ENCODE measurements at regions not wholly inside any gene's neighbourhood (a gene's known extent, or its start where the extent isn't known, plus 50 kb on each side); places are given as distances from the start of the nearest gene placed in this dataset.
A peak's percentile ranks its signal among the peaks of the same experiment; 100 is the strongest.

DNA sequence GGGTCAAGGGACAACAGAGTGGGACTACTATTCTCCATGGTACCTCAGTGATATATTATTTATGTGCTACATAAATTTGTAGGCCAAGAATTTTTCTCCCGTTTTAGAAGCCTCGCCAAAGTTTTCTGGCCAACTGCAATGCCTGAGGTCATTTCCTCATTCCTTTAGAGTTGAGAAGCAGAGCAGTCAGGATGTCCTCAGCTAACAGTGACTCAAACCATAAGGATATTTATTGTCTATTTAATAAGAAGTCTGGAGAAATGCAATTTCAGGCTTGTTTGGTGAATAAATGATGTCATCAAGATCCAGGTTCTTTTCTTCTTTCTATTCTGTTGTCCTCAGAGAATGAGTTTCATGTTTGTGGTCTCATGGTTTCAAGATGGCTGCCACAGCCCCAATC lies 91.0 kb downstream of the ADCYAP1 start:
- ChIA-PET CTCF (no interaction called here), POLR2A (no interaction called here)
- Histone ChIP-seq H3K4me1 (ENCODE audit: control extremely low read depth in 1 of 4, control insufficient read depth in 4 of 4, insufficient read depth in 4 of 4, low read length in 3 of 4) (no peaks in the 10 kb centered on the region), H3K27ac (ENCODE audit: insufficient read depth in 1 of 2, low read depth in 1 of 2, low read length in 2 of 2, poor library complexity in 1 of 2, severe bottlenecking in 2 of 2) (no peak overlapping the region), H3K4me3 (ENCODE audit: control insufficient read depth in 1 of 7, extremely low read depth in 1 of 7, insufficient read depth in 4 of 7, low read depth in 2 of 7, low read length in 6 of 7) (no peak overlapping the region), H3K9me3 (ENCODE audit: control extremely low read depth in 1 of 5, control insufficient read depth in 4 of 5, insufficient read depth in 2 of 5, low read depth in 1 of 5, low read length in 4 of 5) (peaks cover 0 to 8% (median 0%) of the 10 kb centered on the region in 5 experiments), H3K27me3 (replicated peaks in 2 of 5; ENCODE audit: control insufficient read depth in 4 of 5, insufficient read depth in 5 of 5, low read length in 4 of 5) (no peaks in the 10 kb centered on the region), H3K36me3 (ENCODE audit: control insufficient read depth in 4 of 4, insufficient read depth in 4 of 4, low read length in 3 of 4) (no peaks in the 10 kb centered on the region)
- DNase-seq: no peak
- no CpG with 5 or more reads among the region's 2 CpGs for WGBS (ENCODE audit: insufficient coverage)

- Histone ChIP-seq H3K36me3 (ENCODE audit: control insufficient read depth in 4 of 4, insufficient read depth in 4 of 4, low read length in 3 of 4) (no peaks in the 10 kb centered on the region), H3K27ac (ENCODE audit: insufficient read depth in 1 of 2, low read depth in 1 of 2, low read length in 2 of 2, poor library complexity in 1 of 2, severe bottlenecking in 2 of 2) (no peak overlapping the region), H3K4me1 (ENCODE audit: control extremely low read depth in 1 of 4, control insufficient read depth in 4 of 4, insufficient read depth in 4 of 4, low read length in 3 of 4) (peaks cover 0 to 2% (median under 1%) of the 10 kb centered on the region in 4 experiments), H3K4me3 (ENCODE audit: control insufficient read depth in 1 of 7, extremely low read depth in 1 of 7, insufficient read depth in 4 of 7, low read depth in 2 of 7, low read length in 6 of 7) (no peak overlapping the region), H3K27me3 (replicated peaks in 2 of 5; ENCODE audit: control insufficient read depth in 4 of 5, insufficient read depth in 5 of 5, low read length in 4 of 5) (no peaks in the 10 kb centered on the region), H3K9me3 (ENCODE audit: control extremely low read depth in 1 of 5, control insufficient read depth in 4 of 5, insufficient read depth in 2 of 5, low read depth in 1 of 5, low read length in 4 of 5) (peaks cover 0 to 8% (median 0%) of the 10 kb centered on the region in 5 experiments)
- ChIA-PET POLR2A (no interaction called here), CTCF (no interaction called here)
- WGBS (ENCODE audit: insufficient coverage): no CpG with 5 or more reads among the region's 1 CpG
- no peak for DNase-seq
Observed at GRCh38 chr18:997499-997898, 92.8 kb downstream of the ADCYAP1 start.

DNA sequence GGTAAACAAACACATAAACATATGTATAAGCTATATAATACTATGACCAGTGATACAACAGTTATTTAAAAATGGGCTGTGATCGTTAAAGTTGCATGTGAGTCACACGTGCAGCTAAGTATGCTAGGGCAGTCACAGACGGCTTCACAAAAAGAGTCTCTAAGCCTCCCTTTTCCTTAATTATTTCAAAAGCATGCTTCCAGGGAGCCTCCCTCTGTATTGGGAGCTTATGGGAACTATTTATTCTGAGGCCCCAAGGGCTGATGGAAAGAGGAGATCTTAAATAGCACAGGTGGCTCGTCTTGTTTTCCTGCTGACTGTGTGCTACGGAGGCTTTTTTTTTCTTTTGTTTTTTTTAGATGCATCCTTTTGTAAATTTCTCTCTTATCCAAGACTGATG lies 94.3 kb downstream of the ADCYAP1 start:
- CTCF ChIA-PET: no interaction called here
- Histone ChIP-seq H3K4me1 (ENCODE audit: control extremely low read depth in 1 of 4, control insufficient read depth in 4 of 4, insufficient read depth in 4 of 4, low read length in 3 of 4) (peaks cover 0 to 3% (median 1%) of the 10 kb centered on the region in 4 experiments), H3K4me3 (ENCODE audit: control insufficient read depth in 1 of 7, extremely low read depth in 1 of 7, insufficient read depth in 4 of 7, low read depth in 2 of 7, low read length in 6 of 7) (no peak overlapping the region), H3K27me3 (replicated peaks in 2 of 5; ENCODE audit: control insufficient read depth in 4 of 5, insufficient read depth in 5 of 5, low read length in 4 of 5) (no peaks in the 10 kb centered on the region), H3K27ac (ENCODE audit: insufficient read depth in 1 of 2, low read depth in 1 of 2, low read length in 2 of 2, poor library complexity in 1 of 2, severe bottlenecking in 2 of 2) (no peak overlapping the region), H3K9me3 (ENCODE audit: control extremely low read depth in 1 of 5, control insufficient read depth in 4 of 5, insufficient read depth in 2 of 5, low read depth in 1 of 5, low read length in 4 of 5) (no peaks in the 10 kb centered on the region), H3K36me3 (ENCODE audit: control insufficient read depth in 4 of 4, insufficient read depth in 4 of 4, low read length in 3 of 4) (no peaks in the 10 kb centered on the region)
- 100% methylated on average over 2 of the region's 5 CpGs for WGBS (ENCODE audit: insufficient coverage)
- POLR2A ChIA-PET: interaction anchor here (0.6 kb wide), 1 partner anchor 1172 kb away, joined by 4 read pairs; no protein-coding TSS in a partner anchor
- DNase-seq: no peak

- no peaks in the 10 kb centered on the region for H3K9me3 ChIP-seq (ENCODE audit: control extremely low read depth in 1 of 5, control insufficient read depth in 4 of 5, insufficient read depth in 2 of 5, low read depth in 1 of 5, low read length in 4 of 5)
- CTCF ChIA-PET: no interaction called here
- no peak overlapping the region for H3K27ac ChIP-seq (ENCODE audit: insufficient read depth in 1 of 2, low read depth in 1 of 2, low read length in 2 of 2, poor library complexity in 1 of 2, severe bottlenecking in 2 of 2)
- WGBS (ENCODE audit: insufficient coverage): 29% methylated on average over 1 of the region's 2 CpGs
- H3K4me1 ChIP-seq (ENCODE audit: control extremely low read depth in 1 of 4, control insufficient read depth in 4 of 4, insufficient read depth in 4 of 4, low read length in 3 of 4): peaks cover 0 to 3% (median 1%) of the 10 kb centered on the region in 4 experiments
- no peaks in the 10 kb centered on the region for H3K27me3 ChIP-seq (replicated peaks in 2 of 5; ENCODE audit: control insufficient read depth in 4 of 5, insufficient read depth in 5 of 5, low read length in 4 of 5)
- peak; percentile 2 to 50 (median 28) for DNase-seq
- H3K4me3 ChIP-seq (ENCODE audit: control insufficient read depth in 1 of 7, extremely low read depth in 1 of 7, insufficient read depth in 4 of 7, low read depth in 2 of 7, low read length in 6 of 7): no peak overlapping the region
- POLR2A ChIA-PET: no interaction called here
- H3K36me3 ChIP-seq (ENCODE audit: control insufficient read depth in 4 of 4, insufficient read depth in 4 of 4, low read length in 3 of 4): no peaks in the 10 kb centered on the region
Observed at GRCh38 chr18:1002653-1003178, 98.0 kb downstream of the ADCYAP1 start.

DNA sequence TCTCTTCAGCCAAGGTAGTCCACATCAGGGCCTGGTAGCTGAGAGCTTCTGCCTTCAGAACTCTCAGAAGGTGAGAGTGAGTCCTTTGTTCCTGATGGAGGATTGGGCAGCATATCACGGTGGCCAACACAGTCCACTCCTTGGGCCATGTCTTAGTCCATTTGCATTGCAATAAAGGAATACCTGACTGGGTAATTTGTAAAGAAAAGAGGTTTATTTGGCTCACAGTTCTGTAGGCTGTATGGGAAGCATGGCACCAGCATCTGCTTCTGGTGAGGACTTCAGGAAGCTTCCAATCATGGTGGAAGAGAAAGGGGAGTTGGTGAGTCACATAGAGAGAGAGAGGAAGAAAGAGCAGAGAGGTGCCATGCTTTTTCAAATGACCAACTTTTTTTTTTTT lies 98.8 kb downstream of the ADCYAP1 start:
- CTCF ChIA-PET: no interaction called here
- H3K4me3 ChIP-seq (ENCODE audit: control insufficient read depth in 1 of 7, extremely low read depth in 1 of 7, insufficient read depth in 4 of 7, low read depth in 2 of 7, low read length in 6 of 7): no peak overlapping the region
- H3K36me3 ChIP-seq (ENCODE audit: control insufficient read depth in 4 of 4, insufficient read depth in 4 of 4, low read length in 3 of 4): no peaks in the 10 kb centered on the region
- peak in 1 of 3 donors; percentile 6 for DNase-seq
- peaks cover 0 to 3% (median 1%) of the 10 kb centered on the region in 4 experiments for H3K4me1 ChIP-seq (ENCODE audit: control extremely low read depth in 1 of 4, control insufficient read depth in 4 of 4, insufficient read depth in 4 of 4, low read length in 3 of 4)
- H3K27me3 ChIP-seq (replicated peaks in 2 of 5; ENCODE audit: control insufficient read depth in 4 of 5, insufficient read depth in 5 of 5, low read length in 4 of 5): no peaks in the 10 kb centered on the region
- POLR2A ChIA-PET: no interaction called here
- 86% methylated on average over 1 of the region's 1 CpG for WGBS (ENCODE audit: insufficient coverage)
- no peaks in the 10 kb centered on the region for H3K9me3 ChIP-seq (ENCODE audit: control extremely low read depth in 1 of 5, control insufficient read depth in 4 of 5, insufficient read depth in 2 of 5, low read depth in 1 of 5, low read length in 4 of 5)
- H3K27ac ChIP-seq (ENCODE audit: insufficient read depth in 1 of 2, low read depth in 1 of 2, low read length in 2 of 2, poor library complexity in 1 of 2, severe bottlenecking in 2 of 2): no peak overlapping the region

- H3K4me3 ChIP-seq (ENCODE audit: control insufficient read depth in 1 of 7, extremely low read depth in 1 of 7, insufficient read depth in 4 of 7, low read depth in 2 of 7, low read length in 6 of 7): no peak overlapping the region
- 94% methylated on average over 3 of the region's 3 CpGs for WGBS (ENCODE audit: insufficient coverage)
- H3K36me3 ChIP-seq (ENCODE audit: control insufficient read depth in 4 of 4, insufficient read depth in 4 of 4, low read length in 3 of 4): no peaks in the 10 kb centered on the region
- no peaks in the 10 kb centered on the region for H3K9me3 ChIP-seq (ENCODE audit: control extremely low read depth in 1 of 5, control insufficient read depth in 4 of 5, insufficient read depth in 2 of 5, low read depth in 1 of 5, low read length in 4 of 5)
- peaks cover 0 to 3% (median 1%) of the 10 kb centered on the region in 4 experiments for H3K4me1 ChIP-seq (ENCODE audit: control extremely low read depth in 1 of 4, control insufficient read depth in 4 of 4, insufficient read depth in 4 of 4, low read length in 3 of 4)
- POLR2A ChIA-PET: no interaction called here
- CTCF ChIA-PET: no interaction called here
- no peak overlapping the region for H3K27ac ChIP-seq (ENCODE audit: insufficient read depth in 1 of 2, low read depth in 1 of 2, low read length in 2 of 2, poor library complexity in 1 of 2, severe bottlenecking in 2 of 2)
- no peak for DNase-seq
- H3K27me3 ChIP-seq (replicated peaks in 2 of 5; ENCODE audit: control insufficient read depth in 4 of 5, insufficient read depth in 5 of 5, low read length in 4 of 5): no peaks in the 10 kb centered on the region
Observed at GRCh38 chr18:1006304-1006703, 101.6 kb downstream of the ADCYAP1 start.

DNA sequence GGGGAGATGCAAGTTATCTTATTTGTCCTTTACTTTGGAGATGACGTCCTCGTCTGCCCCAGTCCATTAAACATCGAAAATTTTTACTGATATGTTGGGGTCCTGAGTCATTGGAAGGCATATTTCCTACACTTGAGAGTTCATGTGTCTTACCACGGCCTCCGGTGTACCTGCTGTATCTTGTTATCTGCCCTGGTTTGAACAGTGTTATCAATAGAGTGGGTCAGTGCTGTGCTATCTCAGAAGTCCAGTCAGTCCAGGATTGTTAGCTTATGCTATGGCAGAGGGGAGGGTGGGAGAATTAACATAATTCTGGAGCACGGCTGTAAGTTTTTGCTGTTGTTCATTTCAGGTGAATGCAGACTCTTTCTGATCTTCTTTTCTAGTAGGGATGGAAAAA lies 102.3 kb downstream of the ADCYAP1 start:
- ChIA-PET POLR2A (no interaction called here), CTCF (no interaction called here)
- H3K36me3 ChIP-seq (ENCODE audit: control insufficient read depth in 4 of 4, insufficient read depth in 4 of 4, low read length in 3 of 4): no peaks in the 10 kb centered on the region
- DNase-seq: no peak
- no peaks in the 10 kb centered on the region for H3K9me3 ChIP-seq (ENCODE audit: control extremely low read depth in 1 of 5, control insufficient read depth in 4 of 5, insufficient read depth in 2 of 5, low read depth in 1 of 5, low read length in 4 of 5)
- 93% methylated on average over 6 of the region's 6 CpGs for WGBS (ENCODE audit: insufficient coverage)
- H3K4me3 ChIP-seq (ENCODE audit: control insufficient read depth in 1 of 7, extremely low read depth in 1 of 7, insufficient read depth in 4 of 7, low read depth in 2 of 7, low read length in 6 of 7): no peak overlapping the region
- no peak overlapping the region for H3K27ac ChIP-seq (ENCODE audit: insufficient read depth in 1 of 2, low read depth in 1 of 2, low read length in 2 of 2, poor library complexity in 1 of 2, severe bottlenecking in 2 of 2)
- no peaks in the 10 kb centered on the region for H3K27me3 ChIP-seq (replicated peaks in 2 of 5; ENCODE audit: control insufficient read depth in 4 of 5, insufficient read depth in 5 of 5, low read length in 4 of 5)
- peaks cover 0 to 3% (median 1%) of the 10 kb centered on the region in 4 experiments for H3K4me1 ChIP-seq (ENCODE audit: control extremely low read depth in 1 of 4, control insufficient read depth in 4 of 4, insufficient read depth in 4 of 4, low read length in 3 of 4)
